Peyer's patch (tissue), 4 donors: ENCODE measurements at regions not wholly inside any gene's neighbourhood (a gene's known extent, or its start where the extent isn't known, plus 50 kb on each side); places are given as distances from the start of the nearest gene placed in this dataset.

Experiments used
- POLR2A ChIP-seq, 2 donors: fragments of 450-650 bp; IDR thresholded peaks; one replicate each; pipeline ENCODE4 v1.5.1; 2017; ENCODE audit warnings: antibody characterized with exemption in 2 of 2, mild to moderate bottlenecking in 2 of 2, moderate library complexity in 2 of 2
- TF ChIP-seq, protein P1 (sequence below), 6 experiments: fragments of 450-650 bp in 4 of 6; fragments of 200-600 bp in 2 of 6; sonication (generic) in 1 of 6; IDR thresholded peaks; one replicate each; pipeline ENCODE4 v1.5.1; 2017 to 2019; ENCODE audit warnings: antibody characterized with exemption in 6 of 6, mild to moderate bottlenecking in 3 of 6, moderate library complexity in 1 of 6

DNA sequence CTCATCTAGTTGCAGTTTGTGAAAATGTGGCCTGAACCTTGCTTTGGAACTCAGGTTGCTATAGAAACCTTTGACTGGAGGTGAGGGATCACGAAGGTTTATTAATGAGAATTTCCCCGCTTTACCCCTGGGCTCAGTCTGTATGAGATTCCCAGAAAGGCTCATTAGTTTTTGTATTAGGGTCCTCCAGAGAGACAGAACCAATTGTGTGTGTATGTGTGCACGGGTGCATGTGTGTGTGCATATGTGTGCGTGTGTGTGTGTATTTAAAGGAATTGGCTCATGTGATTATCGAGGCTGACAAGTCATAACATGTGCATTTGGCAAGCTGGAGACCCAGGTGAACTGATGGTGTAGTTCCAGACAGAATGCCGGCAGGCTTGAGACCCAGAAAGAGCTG lies 113.8 kb upstream of the DLX2 start:
- TF ChIP-seq, protein P1, sequence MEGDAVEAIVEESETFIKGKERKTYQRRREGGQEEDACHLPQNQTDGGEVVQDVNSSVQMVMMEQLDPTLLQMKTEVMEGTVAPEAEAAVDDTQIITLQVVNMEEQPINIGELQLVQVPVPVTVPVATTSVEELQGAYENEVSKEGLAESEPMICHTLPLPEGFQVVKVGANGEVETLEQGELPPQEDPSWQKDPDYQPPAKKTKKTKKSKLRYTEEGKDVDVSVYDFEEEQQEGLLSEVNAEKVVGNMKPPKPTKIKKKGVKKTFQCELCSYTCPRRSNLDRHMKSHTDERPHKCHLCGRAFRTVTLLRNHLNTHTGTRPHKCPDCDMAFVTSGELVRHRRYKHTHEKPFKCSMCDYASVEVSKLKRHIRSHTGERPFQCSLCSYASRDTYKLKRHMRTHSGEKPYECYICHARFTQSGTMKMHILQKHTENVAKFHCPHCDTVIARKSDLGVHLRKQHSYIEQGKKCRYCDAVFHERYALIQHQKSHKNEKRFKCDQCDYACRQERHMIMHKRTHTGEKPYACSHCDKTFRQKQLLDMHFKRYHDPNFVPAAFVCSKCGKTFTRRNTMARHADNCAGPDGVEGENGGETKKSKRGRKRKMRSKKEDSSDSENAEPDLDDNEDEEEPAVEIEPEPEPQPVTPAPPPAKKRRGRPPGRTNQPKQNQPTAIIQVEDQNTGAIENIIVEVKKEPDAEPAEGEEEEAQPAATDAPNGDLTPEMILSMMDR (IDR thresholded peaks at IDR 0.05) = no peak
- no peak for TF ChIP-seq POLR2A (IDR thresholded peaks at IDR 0.05)
